Adrenal gland (tissue), 9 donors: ENCODE measurements at regions not wholly inside any gene's neighbourhood (a gene's known extent, or its start where the extent isn't known, plus 50 kb on each side); places are given as distances from the start of the nearest gene placed in this dataset.

Experiments
- DNase-seq, 7 donors: peaks; one replicate each; pipeline ENCODE4 v3.0.0-alpha.2; 2019 to 2020
- H3K27ac ChIP-seq, 5 donors: fragments of 200-600 bp; sonication (generic) in 4 of 5; 1 replicate in 3 of 5; 2 replicates in 2 of 5; pipeline versions ENCODE4 v1.5.1 to v1.8.0; 2016 to 2020; ENCODE audit warnings: mild to moderate bottlenecking in 1 of 5
- H3K27me3 ChIP-seq: fragments of 200-600 bp; 2 replicates; pipeline ENCODE4 v1.8.0; 2021
- H3K36me3 ChIP-seq, 2 donors: fragments of 200-600 bp; replicated peaks in 1 of 2; 1 replicate in 1 of 2; 2 replicates in 1 of 2; pipeline versions ENCODE4 v1.5.1 to v1.8.0; 2018 to 2022
- H3K4me1 ChIP-seq, 2 donors: fragments of 200-600 bp; replicated peaks in 1 of 2; 1 replicate in 1 of 2; 2 replicates in 1 of 2; pipeline versions ENCODE4 v1.5.1 to v1.8.0; 2018 to 2021
- H3K4me3 ChIP-seq, 4 donors: fragments of 200-600 bp; sonication (generic) in 3 of 4; one replicate each; pipeline ENCODE4 v1.5.1; 2016 to 2018
- H3K9me3 ChIP-seq, 3 donors: fragments of 200-600 bp; sonication (generic) in 1 of 3; replicated peaks in 1 of 3; 1 replicate in 2 of 3; 2 replicates in 1 of 3; pipeline versions ENCODE4 v1.5.1 to v1.8.0; 2016 to 2021
- POLR2A ChIP-seq, 2 donors: fragments of 450-650 bp; IDR thresholded peaks; one replicate each; pipeline ENCODE4 v1.6.1; 2017; ENCODE audit warnings: antibody characterized with exemption in 2 of 2, mild to moderate bottlenecking in 2 of 2, moderate library complexity in 1 of 2
- WGBS, 4 donors: extraction: QIAGEN DNeasy Blood & Tissue Kit in 2 of 4; methylation state at CpG; one replicate each; pipeline versions ENCODE4 v1.1.5 to v1.1.7; 2013 to 2017; 5-methylcytosine and 5-hydroxymethylcytosine counted together
- intact Hi-C, 2 donors: fragments of 100-400 bp; cut with DNase I; formaldehyde crosslinking; loops; one replicate each; pipeline versions ENCODE4 v1.14.1 to v1.15.0; 2022 to 2023
- TF ChIP-seq, protein P1 (sequence below), 6 experiments: fragments of 450-650 bp in 4 of 6; fragments of 200-600 bp in 2 of 6; sonication (generic) in 1 of 6; IDR thresholded peaks; 1 replicate in 5 of 6; 2 replicates in 1 of 6; pipeline versions ENCODE4 v1.5.1 to v1.8.0; 2016 to 2021; ENCODE audit warnings: antibody characterized with exemption in 6 of 6, mild to moderate bottlenecking in 2 of 6, moderate library complexity in 1 of 6
- donor health status: healthy with polysubstance abuse.
- donor health status: Bipolar disorder and iron deficiency.
- donor health status: DM: yes; HTN: yes; CAD: no.
- donor health status: DM: no; HTN: no; CAD: no.
- donor health status: DM: no; HTN: no; CAD: no.

DNA sequence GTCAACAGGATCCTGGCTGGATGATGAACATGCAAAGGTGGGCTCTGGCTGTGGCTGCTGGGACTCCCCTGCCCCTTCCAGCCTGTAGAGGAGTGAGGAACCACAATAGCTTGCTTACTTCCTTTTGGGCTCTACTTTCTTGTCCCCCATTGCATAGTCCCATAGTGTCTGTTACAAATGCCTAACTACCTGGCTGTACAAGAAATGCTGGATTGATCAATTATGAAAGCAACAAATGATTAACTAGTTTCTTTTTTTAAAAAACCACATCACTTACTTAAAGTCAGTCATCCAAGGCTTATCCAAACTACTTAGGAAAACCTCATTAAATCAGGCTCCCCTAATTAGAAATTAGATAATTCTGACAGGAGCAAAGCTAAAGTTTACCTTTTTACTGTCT, 514.1 kb upstream of the PKN2 start:
- H3K27ac ChIP-seq = no peak overlapping the region
- intact Hi-C loops = no loop called here
- H3K4me1 ChIP-seq = no peaks in the 10 kb centered on the region

DNA sequence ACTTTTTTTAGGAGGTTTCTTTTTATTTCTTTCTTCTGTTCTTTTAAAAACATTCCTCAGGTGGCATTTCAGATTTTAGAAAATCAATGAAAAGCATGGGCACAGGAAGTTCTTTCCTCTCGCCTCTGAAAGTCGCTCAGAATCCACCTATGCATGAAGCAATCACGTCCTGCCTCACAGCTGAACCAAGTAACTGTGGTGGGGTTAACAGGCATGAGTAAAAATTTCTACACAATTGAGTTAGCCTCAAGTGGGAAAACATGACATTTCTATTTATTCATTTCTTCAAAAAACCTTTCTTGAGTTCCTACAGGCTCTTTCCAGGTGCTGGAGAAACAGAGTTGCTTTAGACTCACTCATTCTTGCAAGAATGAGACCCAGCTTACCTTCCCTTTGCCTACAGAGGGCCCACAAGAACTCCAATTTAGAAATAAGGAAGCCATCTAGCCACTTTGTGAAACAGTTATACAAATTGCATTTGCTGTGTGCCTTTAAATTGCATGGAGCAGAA, 508.9 kb upstream of the PKN2 start:
- intact Hi-C loops = no loop called here
- no peaks in the 10 kb centered on the region for H3K9me3 ChIP-seq
- 82 to 86% (median 84%) methylated on average over 3 of the region's 3 CpGs for WGBS, 4 donors
- H3K27me3 ChIP-seq = no peaks in the 10 kb centered on the region
- TF ChIP-seq, protein P1, sequence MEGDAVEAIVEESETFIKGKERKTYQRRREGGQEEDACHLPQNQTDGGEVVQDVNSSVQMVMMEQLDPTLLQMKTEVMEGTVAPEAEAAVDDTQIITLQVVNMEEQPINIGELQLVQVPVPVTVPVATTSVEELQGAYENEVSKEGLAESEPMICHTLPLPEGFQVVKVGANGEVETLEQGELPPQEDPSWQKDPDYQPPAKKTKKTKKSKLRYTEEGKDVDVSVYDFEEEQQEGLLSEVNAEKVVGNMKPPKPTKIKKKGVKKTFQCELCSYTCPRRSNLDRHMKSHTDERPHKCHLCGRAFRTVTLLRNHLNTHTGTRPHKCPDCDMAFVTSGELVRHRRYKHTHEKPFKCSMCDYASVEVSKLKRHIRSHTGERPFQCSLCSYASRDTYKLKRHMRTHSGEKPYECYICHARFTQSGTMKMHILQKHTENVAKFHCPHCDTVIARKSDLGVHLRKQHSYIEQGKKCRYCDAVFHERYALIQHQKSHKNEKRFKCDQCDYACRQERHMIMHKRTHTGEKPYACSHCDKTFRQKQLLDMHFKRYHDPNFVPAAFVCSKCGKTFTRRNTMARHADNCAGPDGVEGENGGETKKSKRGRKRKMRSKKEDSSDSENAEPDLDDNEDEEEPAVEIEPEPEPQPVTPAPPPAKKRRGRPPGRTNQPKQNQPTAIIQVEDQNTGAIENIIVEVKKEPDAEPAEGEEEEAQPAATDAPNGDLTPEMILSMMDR (IDR thresholded peaks at IDR 0.05) = no peak
- no peak for TF ChIP-seq POLR2A (IDR thresholded peaks at IDR 0.05)
- peak overlapping the region in 3 of 5 donors; percentile 11 to 74 (median 34) for H3K27ac ChIP-seq
- no peaks in the 10 kb centered on the region for H3K36me3 ChIP-seq
- peak overlapping the region in 1 of 4 donors; percentile 6 for H3K4me3 ChIP-seq
- no peak for DNase-seq
- H3K4me1 ChIP-seq = peaks cover 0 to 4% of the 10 kb centered on the region in 2 donors

More for the DNA sequence above, 514.1 kb upstream of the PKN2 start:
- no peak overlapping the region for H3K4me3 ChIP-seq
- TF ChIP-seq, protein P1 (IDR thresholded peaks at IDR 0.05) = no peak
- no peak for TF ChIP-seq POLR2A (IDR thresholded peaks at IDR 0.05)
- H3K27me3 ChIP-seq = no peaks in the 10 kb centered on the region
- H3K36me3 ChIP-seq = no peaks in the 10 kb centered on the region
- DNase-seq = no peak
- H3K9me3 ChIP-seq = no peaks in the 10 kb centered on the region

DNA sequence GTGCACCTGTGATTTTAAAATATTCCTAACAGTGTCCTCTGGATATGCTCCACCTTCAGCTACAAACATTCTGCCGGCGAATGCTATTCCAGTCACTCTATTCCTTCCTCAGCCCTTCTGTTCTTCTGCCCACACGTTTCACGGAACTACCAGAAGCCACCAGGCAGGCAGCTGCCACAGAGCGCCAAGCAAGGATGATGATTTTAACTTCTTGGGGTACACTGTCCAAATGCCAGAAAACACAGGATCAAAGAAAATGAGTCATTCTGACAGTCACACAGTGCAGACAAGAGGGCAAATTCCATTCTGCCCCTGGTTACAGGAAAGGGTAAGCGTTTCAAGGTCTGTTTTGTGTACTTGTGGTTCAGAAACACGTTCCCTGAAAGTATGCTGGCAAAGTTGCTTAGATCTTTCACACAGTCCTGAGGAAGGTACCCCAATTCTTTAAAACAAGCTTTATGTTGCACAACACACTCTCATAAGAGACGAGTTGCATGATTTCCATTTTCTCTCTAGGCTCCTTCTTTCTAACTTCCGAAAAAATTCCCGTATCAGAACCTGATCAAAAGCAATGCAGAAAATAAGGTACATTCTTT, 508.3 kb upstream of the PKN2 start:
- Histone ChIP-seq H3K4me1 (peaks cover 0 to 4% of the 10 kb centered on the region in 2 donors), H3K27me3 (no peaks in the 10 kb centered on the region), H3K27ac (peak overlapping the region in 3 of 5 donors; percentile 11 to 74 (median 34)), H3K9me3 (no peaks in the 10 kb centered on the region), H3K4me3 (peak overlapping the region in 1 of 4 donors; percentile 6), H3K36me3 (no peaks in the 10 kb centered on the region)
- TF ChIP-seq, protein P1 (IDR thresholded peaks at IDR 0.05) = no peak
- TF ChIP-seq POLR2A (IDR thresholded peaks at IDR 0.05) = no peak
- peak in 6 of 7 donors; percentile 17 to 47 (median 38) for DNase-seq
- 39 to 47% (median 46%) methylated on average over 10 of the region's 10 CpGs for WGBS, 4 donors
- intact Hi-C loops = no loop called here

DNA sequence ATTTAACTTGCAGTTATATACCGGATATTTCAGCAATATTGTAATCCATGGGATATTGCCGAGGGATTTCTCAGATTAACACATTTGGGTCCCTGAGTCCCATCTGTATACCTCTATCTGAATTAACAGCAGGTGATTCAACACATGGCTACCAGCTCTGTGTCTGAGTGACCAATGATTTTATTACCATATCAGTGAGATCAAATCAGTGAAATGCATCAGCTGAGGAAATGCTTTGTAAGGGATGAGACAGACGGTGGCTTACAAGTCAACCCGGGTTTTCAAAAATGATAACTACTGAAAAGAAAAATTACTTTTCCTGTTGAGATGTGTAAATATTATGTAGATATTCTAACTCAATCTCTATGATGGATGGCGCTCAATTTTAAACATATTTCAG, 504.1 kb upstream of the PKN2 start:
- no peaks in the 10 kb centered on the region for H3K9me3 ChIP-seq
- no peaks in the 10 kb centered on the region for H3K36me3 ChIP-seq
- H3K4me3 ChIP-seq = no peak overlapping the region
- intact Hi-C loops = loop anchor here (5.0 to 10.0 kb wide), 2 partner anchors 122 to 125 kb away; no protein-coding TSS in a partner anchor
- 55 to 76% (median 69%) methylated on average over 5 of the region's 5 CpGs for WGBS, 4 donors
- H3K27me3 ChIP-seq = no peaks in the 10 kb centered on the region
- TF ChIP-seq, protein P1 (IDR thresholded peaks at IDR 0.05) = no peak
- TF ChIP-seq POLR2A (IDR thresholded peaks at IDR 0.05) = no peak
- peaks cover 0 to 4% of the 10 kb centered on the region in 2 donors for H3K4me1 ChIP-seq
- H3K27ac ChIP-seq = no peak overlapping the region
- DNase-seq = no peak
